H7 (cell line): ENCODE measurements at regions not wholly inside any gene's neighbourhood (a gene's known extent, or its start where the extent isn't known, plus 50 kb on each side); places are given as distances from the start of the nearest gene placed in this dataset.

Experiments
- DNase-seq: peaks from one replicate; pipeline ENCODE4 v3.0.0; 2012
- H3K27me3 ChIP-seq: 2 replicates; pipeline ENCODE4 v1.6.0; 2011; ENCODE audit warnings: mild to moderate bottlenecking, low read length; ENCODE audit not compliant: control insufficient read depth, insufficient read depth
- H3K36me3 ChIP-seq: replicated peaks from 2 replicates; pipeline ENCODE4 v1.5.1; 2011; ENCODE audit warnings: low read length; ENCODE audit not compliant: control insufficient read depth, insufficient read depth
- H3K4me3 ChIP-seq: 2 replicates; pipeline ENCODE4 v1.5.1; 2011; ENCODE audit warnings: low read depth, mild to moderate bottlenecking, control low read depth, low read length, moderate library complexity; ENCODE audit not compliant: insufficient read depth

DNA sequence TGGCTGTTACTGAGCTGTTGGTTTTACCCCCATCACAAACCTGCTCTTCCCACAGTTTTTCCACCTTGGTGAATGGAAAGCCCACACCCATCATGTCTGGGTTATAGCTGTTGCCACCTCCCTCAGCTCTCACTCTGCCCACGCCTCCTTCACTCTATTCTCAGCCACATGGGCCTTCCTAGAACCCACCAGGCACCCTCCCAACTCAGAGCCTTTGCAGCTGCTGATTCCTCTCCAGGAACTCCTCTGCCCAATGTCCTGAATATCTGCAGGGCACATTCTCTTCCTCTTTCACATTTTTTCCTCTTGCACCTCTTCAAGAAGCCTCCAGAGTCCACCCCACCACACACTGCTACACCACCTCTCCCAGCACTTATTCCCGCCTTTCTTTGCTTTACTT, 177.4 kb downstream of the TBXT start:
- Histone ChIP-seq H3K36me3 (no peaks in the 10 kb centered on the region), H3K27me3 (peaks cover 75% of the 10 kb centered on the region), H3K4me3 (no peak overlapping the region)
- DNase-seq, result no peak

DNA sequence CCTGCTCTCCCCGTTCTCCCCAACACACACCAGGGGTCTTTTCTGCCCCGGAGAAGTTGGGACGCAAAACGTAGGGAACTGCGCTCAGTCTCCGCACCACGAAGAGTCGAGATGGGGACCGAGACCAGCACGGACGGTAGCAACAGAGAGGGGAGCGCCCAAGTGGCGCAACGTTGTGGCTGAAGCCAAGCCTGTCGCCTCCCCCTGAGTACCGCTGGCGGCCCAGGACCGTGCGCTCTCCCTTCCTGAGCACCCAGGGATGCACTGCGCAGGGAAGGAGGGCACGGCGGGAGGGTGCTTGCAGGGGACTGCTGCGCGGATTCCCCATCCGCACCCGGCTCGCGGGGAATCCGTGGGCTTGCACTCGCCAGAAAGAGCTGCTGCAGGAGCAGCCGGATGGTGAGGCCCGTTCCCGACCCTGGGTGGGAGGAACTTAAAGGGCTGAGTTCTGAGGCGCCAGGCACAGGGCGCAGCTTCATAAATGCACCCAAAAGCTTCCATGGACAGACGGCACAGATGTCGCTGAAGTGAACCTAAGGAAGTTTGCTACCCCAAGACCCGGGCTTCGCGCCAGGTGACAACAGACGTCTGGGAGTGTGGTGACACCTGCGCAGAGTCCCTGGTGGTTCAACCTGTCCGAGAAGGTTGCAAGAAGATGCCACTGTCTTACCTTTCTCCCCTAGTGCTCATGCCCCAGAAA, 178.7 kb downstream of the TBXT start:
- DNase-seq, result peak; percentile 63
- Histone ChIP-seq H3K36me3 (no peaks in the 10 kb centered on the region), H3K27me3 (peaks cover 86% of the 10 kb centered on the region), H3K4me3 (peak overlapping the region; percentile 23)

DNA sequence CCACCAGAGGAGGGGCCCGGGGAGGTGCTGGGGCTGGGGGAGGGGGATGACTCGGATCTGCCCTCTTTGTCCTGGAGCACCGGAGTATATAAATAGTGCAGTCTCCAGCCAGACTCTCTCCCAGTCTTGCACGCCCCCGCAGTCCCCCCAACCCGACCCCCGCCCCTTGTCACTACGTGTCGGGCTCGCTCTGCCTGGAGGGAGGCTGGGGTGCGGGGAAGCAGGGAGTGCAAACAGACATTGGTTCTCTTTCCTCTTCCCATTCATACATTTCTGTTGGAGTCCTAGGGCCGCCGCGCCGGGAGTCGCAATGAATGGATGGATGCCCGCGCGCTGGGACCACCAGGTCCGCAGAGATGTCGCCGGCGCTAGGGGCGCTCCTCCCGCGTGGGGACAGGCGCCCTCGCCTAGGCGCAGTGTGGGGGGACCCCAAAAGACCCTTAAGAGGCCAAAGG, 179.3 kb downstream of the TBXT start:
- DNase-seq, result peak; percentile 79
- H3K27me3 ChIP-seq, result peaks cover 86% of the 10 kb centered on the region
- peak overlapping the region; percentile 23 for H3K4me3 ChIP-seq
- no peaks in the 10 kb centered on the region for H3K36me3 ChIP-seq

DNA sequence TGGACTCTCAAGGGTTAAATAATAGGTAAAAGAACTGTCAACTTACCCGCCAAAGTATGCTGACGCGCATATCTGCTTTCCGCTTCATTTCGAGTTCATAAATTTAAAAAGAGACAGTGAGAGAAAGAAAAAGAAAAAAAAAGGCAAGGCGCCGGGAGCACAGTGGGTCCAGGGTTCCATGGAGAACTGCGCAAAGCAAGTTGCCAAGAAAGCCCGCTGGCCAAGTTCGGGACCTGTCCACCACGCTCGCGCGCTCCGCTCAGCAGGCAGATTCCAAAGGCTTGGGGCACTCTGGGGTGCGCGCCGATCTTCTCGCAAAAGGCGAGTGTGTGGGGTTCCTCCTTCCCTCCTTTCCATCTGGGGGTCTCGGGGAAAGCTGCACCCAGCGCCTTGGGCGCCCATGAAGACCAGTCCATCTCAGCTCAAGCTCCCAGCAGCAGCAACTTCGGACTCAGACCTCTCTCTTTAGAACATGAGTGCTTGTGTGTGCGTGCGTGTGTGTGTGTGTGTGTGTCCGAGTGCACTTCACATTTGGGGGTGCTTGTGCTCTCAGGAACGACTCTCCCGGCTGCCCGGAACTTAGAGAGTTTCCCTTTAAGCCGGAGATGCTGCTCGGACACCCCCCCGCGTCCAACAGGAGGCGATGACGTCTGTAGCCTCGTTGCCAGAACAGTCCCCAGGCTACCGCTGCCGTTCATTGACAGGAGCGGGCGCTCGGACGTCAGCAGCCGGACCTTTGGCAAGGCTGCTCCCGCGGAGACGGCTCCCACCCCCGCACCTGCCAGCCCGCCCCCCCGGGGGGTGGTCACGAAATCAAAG, 180.0 kb downstream of the TBXT start:
- Histone ChIP-seq H3K4me3 (peak overlapping the region; percentile 30), H3K36me3 (no peaks in the 10 kb centered on the region), H3K27me3 (peaks cover 86% of the 10 kb centered on the region)
- peak; percentile 85 for DNase-seq

DNA sequence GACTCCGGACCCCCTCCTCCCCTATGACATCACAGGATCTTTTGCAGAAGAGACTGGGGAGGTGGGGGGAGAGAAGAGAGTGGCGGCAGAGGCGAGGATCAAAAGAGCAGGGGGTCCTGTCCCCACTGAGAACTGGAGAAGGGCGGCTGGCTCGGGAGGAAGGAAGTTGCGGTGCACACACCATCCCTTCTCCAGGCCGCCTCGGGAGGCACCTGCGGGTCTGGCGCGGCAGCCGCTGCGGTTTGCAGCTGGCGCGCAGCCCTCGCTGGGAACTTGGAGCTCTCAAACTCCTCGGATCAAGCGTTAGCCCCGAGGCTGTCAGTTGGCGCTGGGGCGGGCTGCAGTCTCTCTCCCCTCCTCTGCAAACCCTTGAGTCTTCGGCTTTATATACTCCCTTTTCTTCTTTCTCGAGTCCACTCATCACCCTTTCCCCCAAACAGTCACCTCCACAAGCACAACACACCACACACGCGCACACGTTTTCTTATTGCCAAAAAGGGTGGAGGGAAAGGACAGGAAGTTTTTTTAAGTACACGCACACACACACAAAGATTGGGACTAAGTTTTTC, 180.7 kb downstream of the TBXT start:
- DNase-seq, result peak; percentile 80
- H3K4me3 ChIP-seq, result peak overlapping the region; percentile 30
- H3K27me3 ChIP-seq, result peaks cover 80% of the 10 kb centered on the region
- no peaks in the 10 kb centered on the region for H3K36me3 ChIP-seq

DNA sequence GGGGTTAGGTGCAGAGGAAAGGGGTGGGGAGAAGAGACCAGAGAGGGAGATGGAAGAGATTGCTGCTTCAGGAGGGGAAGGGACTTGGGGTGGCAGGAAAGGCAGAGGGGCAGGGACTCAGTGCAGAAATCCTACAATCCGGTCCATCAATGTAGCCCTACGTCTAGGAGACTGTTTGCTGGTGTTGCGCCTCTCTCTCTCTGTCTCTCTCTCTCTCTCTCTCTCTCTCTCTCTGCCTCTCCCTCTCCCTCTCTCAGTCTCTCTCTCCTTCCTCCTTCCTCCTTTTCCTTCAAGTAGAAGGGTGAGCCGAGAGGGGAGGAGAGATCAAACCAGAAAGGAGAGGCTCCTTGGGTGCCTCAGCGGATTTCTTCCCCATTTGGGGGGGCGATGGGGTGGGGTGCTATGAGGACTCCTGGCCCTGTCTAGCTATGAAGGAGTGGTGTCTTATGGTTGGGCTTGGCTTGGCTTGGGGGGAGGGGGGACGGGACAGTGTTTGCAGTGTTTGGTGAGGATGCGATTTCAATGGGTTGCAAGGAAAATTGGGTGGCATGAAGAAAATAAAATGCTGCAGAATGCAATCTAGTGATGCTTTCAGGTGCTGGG, 181.2 kb downstream of the TBXT start:
- H3K4me3 ChIP-seq, result peak overlapping the region; percentile 22; the same call in 1 of the 2 replicates
- H3K36me3 ChIP-seq, result no peaks in the 10 kb centered on the region

DNA sequence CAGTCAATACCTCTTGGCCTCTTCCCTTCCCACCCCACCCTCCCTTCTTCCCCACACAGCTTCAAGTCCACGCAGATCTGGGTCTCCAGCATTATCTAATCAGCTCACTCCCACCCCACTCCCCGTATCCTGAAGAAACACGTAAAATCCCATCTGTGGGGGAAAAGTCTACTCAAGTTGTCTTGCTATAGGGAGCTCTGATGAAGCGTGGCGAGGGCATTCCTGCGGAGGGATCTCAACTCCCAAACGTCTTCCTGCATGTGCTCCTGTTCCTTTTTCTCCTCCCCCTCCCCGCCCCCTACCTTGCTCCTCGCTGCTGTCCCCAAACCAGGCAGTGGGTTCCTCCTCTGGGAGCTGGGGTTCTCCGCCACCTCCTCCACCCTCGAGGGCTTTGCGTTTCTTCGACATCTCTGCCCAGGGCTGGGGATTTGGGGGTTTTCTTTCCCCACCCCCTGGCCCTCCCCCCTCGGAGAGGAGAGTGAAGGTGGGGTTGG, 181.8 kb downstream of the TBXT start:
- Histone ChIP-seq H3K27me3 (peaks cover 69% of the 10 kb centered on the region), H3K36me3 (no peaks in the 10 kb centered on the region), H3K4me3 (peak overlapping the region; percentile 22; the same call in 1 of the 2 replicates)
- DNase-seq, result peak; percentile 50

More for the DNA sequence above, 181.2 kb downstream of the TBXT start:
- DNase-seq, result peak; percentile 57
- peaks cover 74% of the 10 kb centered on the region for H3K27me3 ChIP-seq

DNA sequence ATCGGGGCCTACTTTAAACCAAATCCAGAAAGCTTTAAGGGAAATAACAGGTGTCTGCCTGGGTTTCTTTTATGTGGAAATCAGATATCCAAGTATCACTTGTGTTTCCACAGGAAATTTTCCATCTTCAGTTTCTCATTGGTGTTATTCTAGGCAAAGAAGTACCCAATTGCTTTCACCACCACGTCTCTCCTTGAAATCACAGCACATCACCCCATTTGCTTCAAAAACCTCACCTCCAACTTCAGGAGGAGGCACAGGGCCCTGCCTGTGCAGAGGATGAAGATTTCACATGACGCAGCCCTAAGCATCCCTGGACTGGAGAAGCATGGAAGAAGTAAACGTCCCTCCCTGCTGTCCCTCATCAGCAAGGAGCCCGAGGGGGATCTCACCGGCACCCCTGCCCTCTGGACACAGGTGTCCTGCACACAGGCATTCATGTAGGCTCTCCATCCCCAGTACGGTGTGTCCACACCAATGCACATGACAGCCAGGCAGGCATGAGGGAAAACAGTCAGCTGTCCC, 182.3 kb downstream of the TBXT start:
- Histone ChIP-seq H3K4me3 (no peak overlapping the region), H3K36me3 (no peaks in the 10 kb centered on the region), H3K27me3 (peaks cover 64% of the 10 kb centered on the region)
- no peak for DNase-seq

DNA sequence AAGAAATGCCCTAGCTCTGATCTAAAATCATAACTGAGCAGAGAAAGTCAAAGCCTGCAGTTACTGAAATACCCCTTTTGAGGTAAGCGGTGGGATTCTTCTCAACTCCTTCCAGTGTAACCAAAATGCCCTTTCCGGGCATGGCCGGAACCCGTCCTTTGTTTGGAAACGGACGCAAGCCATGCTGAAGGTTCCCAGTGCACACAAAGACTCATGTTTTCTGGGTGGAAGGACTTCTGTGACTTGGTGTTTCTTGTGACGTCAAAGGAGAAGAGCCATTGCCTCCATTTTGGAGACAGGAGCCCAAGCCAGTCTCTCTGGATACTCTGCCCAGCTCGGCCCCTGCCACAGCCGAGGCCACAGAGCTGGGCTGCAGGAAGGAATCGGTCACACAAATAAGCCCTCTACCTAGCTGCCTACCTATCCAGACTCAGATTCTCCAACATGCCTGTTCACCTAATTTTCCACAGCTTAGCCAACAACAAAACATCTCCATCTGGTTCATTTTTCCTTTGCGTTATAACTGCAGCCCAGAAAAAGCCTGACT, 182.8 kb downstream of the TBXT start:
- no peaks in the 10 kb centered on the region for H3K36me3 ChIP-seq
- H3K4me3 ChIP-seq, result no peak overlapping the region
- H3K27me3 ChIP-seq, result peaks cover 58% of the 10 kb centered on the region
- DNase-seq, result no peak

DNA sequence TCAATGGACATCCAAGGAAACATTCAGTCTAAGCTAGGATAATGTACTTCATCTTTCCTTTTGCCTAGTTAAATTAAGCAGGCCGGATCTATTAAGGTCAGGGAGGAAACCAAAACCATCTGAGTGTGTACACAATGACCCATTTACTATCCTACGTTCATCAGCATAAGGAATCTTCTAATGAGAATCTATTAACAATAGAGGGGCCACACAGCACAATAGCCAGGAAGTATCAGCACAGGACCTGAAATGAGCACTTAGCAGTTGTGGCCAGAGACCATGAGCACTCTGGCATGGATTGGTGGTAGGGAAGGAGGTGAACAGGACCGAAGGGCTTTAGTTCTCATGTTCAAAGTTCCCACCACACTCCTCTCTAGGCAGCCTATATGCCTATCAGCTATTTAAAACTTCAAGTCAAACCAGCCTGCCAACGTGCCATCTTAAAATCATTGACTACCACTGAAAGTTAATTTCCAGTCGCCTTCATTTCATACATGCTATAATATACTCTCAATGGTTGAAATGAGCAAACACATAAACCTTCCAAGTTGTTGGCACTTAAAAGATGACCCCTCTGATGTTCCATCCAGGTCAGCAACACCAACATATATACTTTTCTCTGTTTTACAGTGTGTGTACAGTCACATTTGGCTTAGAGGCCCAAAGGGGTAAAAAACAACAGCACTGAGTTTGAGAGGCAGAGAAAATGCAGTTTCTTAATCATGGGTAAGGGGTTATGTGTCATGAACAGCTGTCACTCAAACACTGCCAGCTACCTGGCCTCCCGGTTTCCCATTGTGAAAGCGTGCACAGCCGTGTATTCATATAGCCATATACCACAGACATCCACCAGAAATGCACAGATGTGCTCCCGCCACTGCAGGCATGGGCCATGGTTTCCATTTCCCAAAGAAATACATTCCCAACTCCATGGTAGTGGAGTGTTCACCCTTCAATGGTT, 184.3 kb downstream of the TBXT start:
- no peak overlapping the region for H3K4me3 ChIP-seq
- no peaks in the 10 kb centered on the region for H3K36me3 ChIP-seq
- DNase-seq, result no peak
- H3K27me3 ChIP-seq, result peaks cover 44% of the 10 kb centered on the region

DNA sequence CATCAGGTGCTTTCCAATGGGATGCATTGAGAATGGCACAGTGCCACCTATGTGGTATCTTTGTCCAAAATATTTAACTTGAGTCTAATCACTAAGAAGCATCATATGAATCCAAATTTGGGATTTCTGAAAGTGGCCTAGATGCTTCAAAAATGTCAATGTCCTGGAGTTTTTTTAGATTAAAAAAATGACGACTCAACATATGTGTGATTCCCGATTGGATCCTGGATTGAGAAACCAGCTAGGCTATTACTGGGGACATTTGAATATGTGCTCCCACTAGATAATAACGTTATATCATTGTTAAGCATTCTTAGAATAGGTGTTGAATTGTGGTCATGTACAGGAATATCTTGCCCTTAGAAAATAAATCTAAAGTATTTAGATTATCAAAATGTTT, 189.2 kb downstream of the TBXT start:
- no peak for DNase-seq
- H3K36me3 ChIP-seq, result no peaks in the 10 kb centered on the region

DNA sequence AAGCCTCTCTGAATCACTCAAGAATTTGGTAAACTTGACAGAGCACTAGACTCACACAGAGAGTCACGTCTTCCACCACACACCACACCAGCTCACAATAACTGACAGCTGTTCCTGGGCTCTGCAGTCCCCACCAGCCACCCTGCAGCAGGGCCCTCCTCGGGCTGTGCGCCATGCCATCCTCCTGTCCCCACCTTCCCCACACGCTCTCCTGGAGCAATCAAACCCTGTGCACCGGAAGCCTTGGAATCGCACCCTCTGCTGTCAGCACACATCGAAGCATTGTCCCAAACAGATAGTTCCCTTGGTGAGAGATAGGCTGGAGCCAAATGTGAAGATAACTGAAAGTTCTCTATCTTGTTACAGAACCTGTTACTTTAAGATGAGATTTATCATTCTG, 191.0 kb downstream of the TBXT start:
- peak; percentile 50 for DNase-seq
- no peak overlapping the region for H3K4me3 ChIP-seq
- H3K27me3 ChIP-seq, result no peaks in the 10 kb centered on the region
- H3K36me3 ChIP-seq, result no peaks in the 10 kb centered on the region

More for the DNA sequence above, 189.2 kb downstream of the TBXT start:
- Histone ChIP-seq H3K4me3 (no peak overlapping the region), H3K27me3 (no peaks in the 10 kb centered on the region; the same call in 1 of the 2 replicates)

DNA sequence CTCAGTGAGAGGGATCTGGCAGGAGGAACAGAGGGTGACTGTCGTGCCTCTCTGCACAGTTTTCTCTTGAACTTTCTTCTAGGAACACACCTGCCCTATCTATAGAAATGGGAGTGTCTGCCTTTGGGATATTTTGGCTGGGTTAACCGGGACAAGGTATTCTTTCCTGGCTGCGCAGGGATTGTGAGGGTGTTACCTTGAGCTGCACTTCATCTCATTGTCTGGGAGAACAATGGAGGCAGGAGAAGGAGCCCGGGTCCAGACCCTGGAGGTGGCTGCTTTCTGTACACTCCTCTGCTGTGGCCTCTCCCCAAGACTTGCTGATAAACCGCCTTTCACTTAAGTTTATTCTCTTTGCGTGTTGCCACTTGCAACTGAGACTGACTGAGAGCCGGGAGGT, 192.8 kb downstream of the TBXT start:
- H3K27me3 ChIP-seq, result no peaks in the 10 kb centered on the region
- no peak overlapping the region for H3K4me3 ChIP-seq
- no peak for DNase-seq
- H3K36me3 ChIP-seq, result no peaks in the 10 kb centered on the region
